ENCODE measurements at regions not wholly inside any gene's neighbourhood (a gene's known extent, or its start where the extent isn't known, plus 50 kb on each side); places are given as distances from the start of the nearest gene placed in this dataset.

DNA sequence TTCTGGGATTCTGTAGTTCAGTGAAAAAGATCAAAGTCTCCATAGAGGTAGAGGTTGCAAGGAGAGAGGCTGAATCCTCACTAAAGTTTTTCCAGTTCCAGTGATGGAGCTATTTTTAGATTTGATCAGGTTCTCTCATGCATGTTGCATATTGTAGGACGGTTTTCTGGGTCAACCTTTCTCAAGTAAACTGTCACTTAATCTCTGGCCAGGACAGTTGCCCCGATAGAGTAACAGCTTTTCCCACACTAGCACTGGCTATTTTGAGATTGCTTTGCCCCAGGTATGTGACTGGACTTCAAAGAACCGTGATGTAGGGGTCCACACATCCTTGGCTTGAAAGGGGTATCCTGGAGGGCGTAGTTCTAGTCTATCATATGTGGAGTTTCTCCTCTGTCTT lies 67.4 kb upstream of the EPCAM start:
- H3K4me1 ChIP-seq (ENCODE audit: control insufficient read depth in 1 of 2, insufficient read depth in 2 of 2, low read length in 2 of 2): no peaks in the 10 kb centered on the region
- no peak overlapping the region for H3K23ac ChIP-seq (ENCODE audit: low read length)
- no peak overlapping the region for H4K91ac ChIP-seq (ENCODE audit: low read depth, low read length)
- no peak overlapping the region for H3K9ac ChIP-seq (ENCODE audit: low read length)
- H4K8ac ChIP-seq (ENCODE audit: low read depth, low read length): no peak overlapping the region
- no peak overlapping the region for H3K18ac ChIP-seq (ENCODE audit: low read length)
- H2AFZ ChIP-seq (ENCODE audit: insufficient read depth, low read length, poor library complexity): no peak overlapping the region
- no peak overlapping the region for H2BK12ac ChIP-seq (ENCODE audit: low read length)
- H3K79me1 ChIP-seq (ENCODE audit: low read length): no peaks in the 10 kb centered on the region
- no peak overlapping the region for H3K4me3 ChIP-seq (ENCODE audit: low read depth, low read length)
- H3K36me3 ChIP-seq (ENCODE audit: control insufficient read depth in 1 of 2, insufficient read depth in 2 of 2, low read length in 2 of 2): no peaks in the 10 kb centered on the region
- DNase-seq: no peak
- H3K79me2 ChIP-seq (ENCODE audit: control insufficient read depth, insufficient read depth, low read length, poor library complexity): no peaks in the 10 kb centered on the region
- WGBS (ENCODE audit: extremely low coverage, insufficient coverage, insufficient read length): no CpG with 5 or more reads among the region's 4 CpGs
- H3K27me3 ChIP-seq (ENCODE audit: insufficient read depth, low read length): no peaks in the 10 kb centered on the region
- H3K4me2 ChIP-seq (ENCODE audit: low read length): no peak overlapping the region
- no peak overlapping the region for H2BK120ac ChIP-seq (ENCODE audit: insufficient read depth, low read length, poor library complexity)
- H2AK5ac ChIP-seq (ENCODE audit: low read length): no peak overlapping the region
- no peak overlapping the region for H3K27ac ChIP-seq (ENCODE audit: low read depth, low read length)
- no peak overlapping the region for H2BK5ac ChIP-seq (ENCODE audit: low read depth, low read length, poor library complexity)
- no peaks in the 10 kb centered on the region for H3K9me3 ChIP-seq (ENCODE audit: insufficient read depth, low read depth, low read length)
- H3K4ac ChIP-seq (ENCODE audit: low read depth, low read length): no peak overlapping the region
- H4K12ac ChIP-seq (ENCODE audit: low read depth, low read length): no peak overlapping the region
- no peak overlapping the region for H3K14ac ChIP-seq (ENCODE audit: low read length)

DNA sequence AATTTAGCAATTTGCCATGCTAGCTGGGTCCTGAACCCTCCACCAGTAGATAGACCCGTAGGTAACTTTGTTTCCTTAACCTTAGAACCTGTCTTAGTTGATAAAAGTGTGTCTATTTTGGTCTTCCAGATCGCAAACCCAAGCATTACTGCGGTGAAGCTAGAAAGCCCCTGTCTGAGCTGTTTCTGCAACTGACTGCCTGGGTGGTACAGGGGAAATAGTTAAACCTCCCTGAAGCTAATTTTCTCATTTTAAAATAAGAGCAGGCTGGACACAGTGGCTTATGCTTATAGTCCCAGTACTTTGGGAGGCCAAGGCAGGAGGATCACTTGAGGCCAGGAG lies 67.9 kb upstream of the EPCAM start:
- no peak overlapping the region for H2BK120ac ChIP-seq (ENCODE audit: insufficient read depth, low read length, poor library complexity)
- H3K36me3 ChIP-seq (ENCODE audit: control insufficient read depth in 1 of 2, insufficient read depth in 2 of 2, low read length in 2 of 2): no peaks in the 10 kb centered on the region
- no peak overlapping the region for H3K23ac ChIP-seq (ENCODE audit: low read length)
- H4K91ac ChIP-seq (ENCODE audit: low read depth, low read length): no peak overlapping the region
- no peak overlapping the region for H3K4me3 ChIP-seq (ENCODE audit: low read depth, low read length)
- no peaks in the 10 kb centered on the region for H3K27me3 ChIP-seq (ENCODE audit: insufficient read depth, low read length)
- no peak overlapping the region for H3K14ac ChIP-seq (ENCODE audit: low read length)
- H2BK5ac ChIP-seq (ENCODE audit: low read depth, low read length, poor library complexity): no peak overlapping the region
- H3K18ac ChIP-seq (ENCODE audit: low read length): no peak overlapping the region
- no peaks in the 10 kb centered on the region for H3K79me2 ChIP-seq (ENCODE audit: control insufficient read depth, insufficient read depth, low read length, poor library complexity)
- H3K79me1 ChIP-seq (ENCODE audit: low read length): no peaks in the 10 kb centered on the region
- no peak overlapping the region for H2AFZ ChIP-seq (ENCODE audit: insufficient read depth, low read length, poor library complexity)
- H3K4ac ChIP-seq (ENCODE audit: low read depth, low read length): no peak overlapping the region
- no peak overlapping the region for H2BK12ac ChIP-seq (ENCODE audit: low read length)
- no peak overlapping the region for H2AK5ac ChIP-seq (ENCODE audit: low read length)
- no peak overlapping the region for H4K12ac ChIP-seq (ENCODE audit: low read depth, low read length)
- H3K27ac ChIP-seq (ENCODE audit: low read depth, low read length): no peak overlapping the region
- H3K9me3 ChIP-seq (ENCODE audit: insufficient read depth, low read depth, low read length): no peaks in the 10 kb centered on the region
- no peaks in the 10 kb centered on the region for H3K4me1 ChIP-seq (ENCODE audit: control insufficient read depth in 1 of 2, insufficient read depth in 2 of 2, low read length in 2 of 2)
- H4K8ac ChIP-seq (ENCODE audit: low read depth, low read length): no peak overlapping the region
- no peak overlapping the region for H3K4me2 ChIP-seq (ENCODE audit: low read length)
- no CpG with 5 or more reads among the region's 3 CpGs for WGBS (ENCODE audit: extremely low coverage, insufficient coverage, insufficient read length)
- no peak for DNase-seq
- no peak overlapping the region for H3K9ac ChIP-seq (ENCODE audit: low read length)

DNA sequence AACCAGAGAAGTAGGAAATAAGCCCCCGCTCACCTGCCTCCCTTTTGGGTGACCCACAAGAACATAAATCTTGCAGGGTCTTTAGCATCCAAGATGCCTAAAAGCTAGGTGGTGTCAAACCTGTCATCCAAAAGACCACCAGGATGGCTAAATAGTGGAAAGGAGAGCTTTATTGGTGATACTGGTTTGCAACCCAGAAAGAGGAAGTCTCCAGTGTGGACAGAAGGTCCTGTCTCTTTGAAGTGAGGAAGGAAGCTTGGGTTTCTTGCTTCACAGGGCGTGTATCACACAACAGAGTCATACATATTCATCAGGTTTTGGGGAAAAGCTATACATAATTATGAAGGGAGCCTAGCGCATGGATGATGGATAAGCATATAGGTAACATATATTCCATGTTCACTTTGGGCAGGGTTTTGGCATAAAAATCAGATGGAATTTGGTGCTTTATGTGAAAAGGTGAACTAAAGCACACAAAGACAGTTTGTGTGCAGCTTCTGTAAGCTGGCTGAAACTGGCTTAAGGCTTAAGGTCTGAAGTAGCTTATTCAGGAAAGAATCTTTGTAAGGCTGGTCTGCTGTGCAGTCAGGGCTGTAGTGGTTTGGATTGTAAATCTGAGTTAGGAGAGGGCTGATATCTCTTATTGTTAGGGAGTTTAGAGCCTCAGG lies 68.4 kb upstream of the EPCAM start:
- Histone ChIP-seq H3K4me3 (ENCODE audit: low read depth, low read length) (no peak overlapping the region), H3K36me3 (ENCODE audit: control insufficient read depth in 1 of 2, insufficient read depth in 2 of 2, low read length in 2 of 2) (no peaks in the 10 kb centered on the region), H3K79me1 (ENCODE audit: low read length) (no peaks in the 10 kb centered on the region), H2BK120ac (ENCODE audit: insufficient read depth, low read length, poor library complexity) (no peak overlapping the region), H4K8ac (ENCODE audit: low read depth, low read length) (no peak overlapping the region), H4K12ac (ENCODE audit: low read depth, low read length) (no peak overlapping the region), H4K91ac (ENCODE audit: low read depth, low read length) (no peak overlapping the region), H2AK5ac (ENCODE audit: low read length) (no peak overlapping the region), H3K4me2 (ENCODE audit: low read length) (no peak overlapping the region), H2AFZ (ENCODE audit: insufficient read depth, low read length, poor library complexity) (no peak overlapping the region), H3K4ac (ENCODE audit: low read depth, low read length) (no peak overlapping the region), H3K14ac (ENCODE audit: low read length) (no peak overlapping the region), H3K27ac (ENCODE audit: low read depth, low read length) (no peak overlapping the region), H3K9ac (ENCODE audit: low read length) (no peak overlapping the region), H3K4me1 (ENCODE audit: control insufficient read depth in 1 of 2, insufficient read depth in 2 of 2, low read length in 2 of 2) (no peaks in the 10 kb centered on the region), H3K9me3 (ENCODE audit: insufficient read depth, low read depth, low read length) (no peaks in the 10 kb centered on the region), H3K18ac (ENCODE audit: low read length) (no peak overlapping the region), H3K79me2 (ENCODE audit: control insufficient read depth, insufficient read depth, low read length, poor library complexity) (no peaks in the 10 kb centered on the region), H2BK5ac (ENCODE audit: low read depth, low read length, poor library complexity) (no peak overlapping the region), H3K27me3 (ENCODE audit: insufficient read depth, low read length) (no peaks in the 10 kb centered on the region), H2BK12ac (ENCODE audit: low read length) (no peak overlapping the region), H3K23ac (ENCODE audit: low read length) (no peak overlapping the region)
- WGBS (ENCODE audit: extremely low coverage, insufficient coverage, insufficient read length): no CpG with 5 or more reads among the region's 3 CpGs
- no peak for DNase-seq

DNA sequence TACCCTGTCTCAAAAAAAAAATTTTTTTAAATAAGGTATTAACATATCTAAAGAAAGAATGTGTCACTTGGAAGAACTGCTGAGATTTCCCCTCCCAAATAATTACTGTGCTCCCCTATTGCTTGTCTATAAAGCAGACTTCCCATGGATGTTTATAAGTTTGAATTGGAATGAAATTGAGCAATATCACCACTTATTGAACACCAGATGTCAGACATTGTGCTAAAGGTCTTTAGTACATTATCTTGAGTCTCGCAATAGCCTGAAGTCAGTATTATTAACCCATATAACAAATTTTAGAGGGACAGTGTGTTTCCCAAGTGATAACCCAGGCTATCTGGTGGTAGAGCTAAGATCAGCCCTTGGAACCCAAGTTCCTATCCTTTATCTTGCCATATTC lies 69.0 kb upstream of the EPCAM start:
- no peak for DNase-seq
- no peak overlapping the region for H3K14ac ChIP-seq (ENCODE audit: low read length)
- H3K4me2 ChIP-seq (ENCODE audit: low read length): no peak overlapping the region
- H3K4me3 ChIP-seq (ENCODE audit: low read depth, low read length): no peak overlapping the region
- WGBS (ENCODE audit: extremely low coverage, insufficient coverage, insufficient read length): no CpG with 5 or more reads among the region's 1 CpG
- H4K8ac ChIP-seq (ENCODE audit: low read depth, low read length): no peak overlapping the region
- H3K79me1 ChIP-seq (ENCODE audit: low read length): no peaks in the 10 kb centered on the region
- H3K4ac ChIP-seq (ENCODE audit: low read depth, low read length): no peak overlapping the region
- H3K36me3 ChIP-seq (ENCODE audit: control insufficient read depth in 1 of 2, insufficient read depth in 2 of 2, low read length in 2 of 2): no peaks in the 10 kb centered on the region
- no peaks in the 10 kb centered on the region for H3K79me2 ChIP-seq (ENCODE audit: control insufficient read depth, insufficient read depth, low read length, poor library complexity)
- H4K12ac ChIP-seq (ENCODE audit: low read depth, low read length): no peak overlapping the region
- H2BK5ac ChIP-seq (ENCODE audit: low read depth, low read length, poor library complexity): no peak overlapping the region
- no peaks in the 10 kb centered on the region for H3K27me3 ChIP-seq (ENCODE audit: insufficient read depth, low read length)
- no peak overlapping the region for H2AFZ ChIP-seq (ENCODE audit: insufficient read depth, low read length, poor library complexity)
- H3K9me3 ChIP-seq (ENCODE audit: insufficient read depth, low read depth, low read length): no peaks in the 10 kb centered on the region
- no peak overlapping the region for H2AK5ac ChIP-seq (ENCODE audit: low read length)
- no peak overlapping the region for H3K23ac ChIP-seq (ENCODE audit: low read length)
- H3K4me1 ChIP-seq (ENCODE audit: control insufficient read depth in 1 of 2, insufficient read depth in 2 of 2, low read length in 2 of 2): no peaks in the 10 kb centered on the region
- H3K18ac ChIP-seq (ENCODE audit: low read length): no peak overlapping the region
- no peak overlapping the region for H3K9ac ChIP-seq (ENCODE audit: low read length)
- H4K91ac ChIP-seq (ENCODE audit: low read depth, low read length): no peak overlapping the region
- no peak overlapping the region for H2BK12ac ChIP-seq (ENCODE audit: low read length)
- no peak overlapping the region for H2BK120ac ChIP-seq (ENCODE audit: insufficient read depth, low read length, poor library complexity)
- H3K27ac ChIP-seq (ENCODE audit: low read depth, low read length): no peak overlapping the region

Data from trophoblast cell (in vitro differentiated cells and primary cell).